Epithelial cell of esophagus (primary cell): ENCODE measurements at regions not wholly inside any gene's neighbourhood (a gene's known extent, or its start where the extent isn't known, plus 50 kb on each side); places are given as distances from the start of the nearest gene placed in this dataset.
"Not testable (repeated sequence)": the region's sequence is repeated elsewhere in the genome, so short reads cannot be mapped to it uniquely, and the experiment has no call there.

Source experiments
- DNase-seq: peaks from one replicate; pipeline ENCODE4 v3.0.0; 2010; ENCODE audit warnings: low read depth
- H3K4me3 ChIP-seq: 2 replicates; pipeline ENCODE4 v1.5.1; 2011; ENCODE audit warnings: mild to moderate bottlenecking, low read length, control low read depth
- CTCF ChIP-seq: IDR thresholded peaks from 2 replicates; pipeline ENCODE4 v1.5.1; 2011; ENCODE audit warnings: low read depth, mild to moderate bottlenecking, low read length, control low read depth, inconsistent platforms; ENCODE audit not compliant: insufficient read depth; ENCODE audit errors: missing control alignments

- H3K4me3 ChIP-seq = no peak overlapping the region
- no peak for DNase-seq
- TF ChIP-seq CTCF = no peak
Observed at GRCh38 chr4:125781651-125782050, 466.9 kb downstream of the FAT4 start.

GRCh38 chr4:125784741-125785140 lies 470.0 kb downstream of the FAT4 start:
- H3K4me3 ChIP-seq = no peak overlapping the region
- DNase-seq = no peak
- no peak for TF ChIP-seq CTCF

GRCh38 chr4:125787707-125788106 lies 473.0 kb downstream of the FAT4 start:
- DNase-seq = no peak
- no peak overlapping the region for H3K4me3 ChIP-seq
- TF ChIP-seq CTCF = no peak

GRCh38 chr4:125789023-125789422 lies 474.3 kb downstream of the FAT4 start:
- no peak for TF ChIP-seq CTCF
- H3K4me3 ChIP-seq = no peak overlapping the region
- no peak for DNase-seq

GRCh38 chr4:125791896-125792295 lies 477.1 kb downstream of the FAT4 start:
- TF ChIP-seq CTCF = no peak
- no peak overlapping the region for H3K4me3 ChIP-seq

GRCh38 chr4:125794989-125795388 lies 480.2 kb downstream of the FAT4 start:
- no peak overlapping the region for H3K4me3 ChIP-seq
- DNase-seq = no peak
- no peak for TF ChIP-seq CTCF

More at GRCh38 chr4:125791896-125792295, 477.1 kb downstream of the FAT4 start:
- DNase-seq = no peak

GRCh38 chr4:125796138-125796537 lies 481.4 kb downstream of the FAT4 start:
- no peak for TF ChIP-seq CTCF
- DNase-seq = no peak
- no peak overlapping the region for H3K4me3 ChIP-seq

GRCh38 chr4:125797621-125798020 lies 482.9 kb downstream of the FAT4 start:
- H3K4me3 ChIP-seq, DNase-seq: not testable (repeated sequence)
